ENCODE measurements at regions not wholly inside any gene's neighbourhood (a gene's known extent, or its start where the extent isn't known, plus 50 kb on each side); places are given as distances from the start of the nearest gene placed in this dataset.

DNA sequence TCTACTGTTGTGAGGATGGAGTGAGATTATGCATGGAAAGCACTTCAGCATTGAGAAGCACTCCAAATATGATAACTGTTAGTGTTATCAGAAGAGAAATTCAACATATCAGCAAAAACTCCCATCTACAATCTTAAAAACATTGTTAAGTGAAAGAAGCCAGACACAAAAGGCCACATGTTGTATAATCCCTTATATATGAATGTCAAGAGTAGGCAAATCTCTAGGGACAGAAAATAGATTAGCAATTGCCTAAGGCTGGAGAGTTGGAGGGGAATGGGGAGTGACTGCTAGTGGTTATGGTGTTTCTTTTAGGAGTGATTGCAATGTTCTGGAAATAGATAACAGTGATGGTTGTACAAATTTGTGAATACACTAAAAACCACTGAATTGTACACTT is 122.5 kb upstream of the LNX1 start:
- Mint-ChIP-seq H3K27me3 (peaks cover 23% of the 10 kb centered on the region), H3K36me3 (ENCODE audit: insufficient read depth) (no peaks in the 10 kb centered on the region), H3K9me3 (ENCODE audit: low read depth) (no peaks in the 10 kb centered on the region), H3K4me1 (ENCODE audit: low read depth) (no peaks in the 10 kb centered on the region), H3K4me3 (ENCODE audit: low read depth) (no peak overlapping the region), H3K27ac (no peak overlapping the region)
- no peak for TF ChIP-seq CTCF (IDR thresholded peaks at IDR 0.05; ENCODE audit: unreplicated experiment)
- DNase-seq (ENCODE audit: low spot score, unreplicated experiment) = no peak

GRCh38 chr4:53713296-53713695 is 122.0 kb upstream of the LNX1 start:
- TF ChIP-seq CTCF (IDR thresholded peaks at IDR 0.05; ENCODE audit: unreplicated experiment) = no peak

DNA sequence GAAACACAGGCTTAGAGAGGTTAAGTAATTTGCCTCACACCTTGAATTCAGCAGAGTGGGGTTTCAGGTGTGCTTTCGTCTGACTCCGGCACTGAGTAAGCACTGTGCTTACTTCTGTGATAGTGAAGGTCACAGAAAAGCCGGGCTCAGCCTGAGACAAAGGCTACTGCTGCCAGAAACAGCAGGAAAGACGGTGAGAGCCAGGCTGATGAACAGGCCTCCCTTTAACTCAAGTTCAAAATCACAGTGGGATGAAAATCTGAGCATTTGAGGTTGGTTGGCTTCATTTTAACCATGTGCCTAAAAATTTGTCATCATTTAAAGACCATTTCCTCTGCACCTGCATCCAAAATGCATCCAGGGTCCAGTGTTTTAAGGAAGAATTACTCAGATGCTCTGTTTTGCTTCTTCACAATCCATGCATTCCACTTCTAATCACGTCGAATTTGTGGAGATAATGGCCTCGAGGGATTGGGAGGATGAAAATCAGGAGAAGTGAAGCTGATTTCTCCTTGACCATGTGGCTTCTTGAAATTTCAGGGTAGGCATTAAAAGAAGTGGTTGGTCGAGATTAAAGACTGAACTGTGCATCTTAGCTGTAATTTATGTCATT is 121.2 kb upstream of the LNX1 start:
- no peak for TF ChIP-seq CTCF (IDR thresholded peaks at IDR 0.05; ENCODE audit: unreplicated experiment)
- Mint-ChIP-seq H3K4me1 (ENCODE audit: low read depth) (no peaks in the 10 kb centered on the region), H3K27me3 (peaks cover 23% of the 10 kb centered on the region), H3K27ac (no peak overlapping the region), H3K9me3 (ENCODE audit: low read depth) (no peaks in the 10 kb centered on the region), H3K36me3 (ENCODE audit: insufficient read depth) (no peaks in the 10 kb centered on the region), H3K4me3 (ENCODE audit: low read depth) (no peak overlapping the region)
- no peak for DNase-seq (ENCODE audit: low spot score, unreplicated experiment)

More at GRCh38 chr4:53713296-53713695, 122.0 kb upstream of the LNX1 start:
- Mint-ChIP-seq H3K4me3 (ENCODE audit: low read depth) (no peak overlapping the region), H3K4me1 (ENCODE audit: low read depth) (no peaks in the 10 kb centered on the region), H3K27ac (no peak overlapping the region), H3K36me3 (ENCODE audit: insufficient read depth) (no peaks in the 10 kb centered on the region), H3K27me3 (peaks cover 23% of the 10 kb centered on the region), H3K9me3 (ENCODE audit: low read depth) (no peaks in the 10 kb centered on the region)
- no peak for DNase-seq (ENCODE audit: low spot score, unreplicated experiment)

DNA sequence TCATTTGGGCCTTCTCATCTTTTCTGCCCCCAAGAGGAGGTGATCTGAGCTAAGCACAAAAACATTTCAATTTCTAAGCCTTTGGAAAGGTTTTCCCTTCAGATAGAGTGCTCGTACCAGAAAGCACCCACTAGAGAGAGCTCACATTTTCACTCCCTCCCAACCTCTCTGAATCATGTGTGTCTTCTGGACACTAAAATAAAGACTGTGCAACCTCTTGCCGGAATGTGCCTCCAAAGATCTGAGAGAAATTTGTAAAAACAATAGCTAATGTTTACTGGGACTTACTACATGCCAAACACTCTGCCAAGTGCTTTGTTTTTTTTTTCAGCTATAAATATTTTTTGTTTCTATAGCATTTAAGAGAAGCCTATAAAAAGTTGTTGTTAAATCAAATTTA is 120.6 kb upstream of the LNX1 start:
- Mint-ChIP-seq H3K4me3 (ENCODE audit: low read depth) (no peak overlapping the region), H3K9me3 (ENCODE audit: low read depth) (no peaks in the 10 kb centered on the region), H3K27me3 (peaks cover 21% of the 10 kb centered on the region), H3K36me3 (ENCODE audit: insufficient read depth) (no peaks in the 10 kb centered on the region), H3K27ac (no peak overlapping the region), H3K4me1 (ENCODE audit: low read depth) (no peaks in the 10 kb centered on the region)
- DNase-seq (ENCODE audit: low spot score, unreplicated experiment) = no peak
- no peak for TF ChIP-seq CTCF (IDR thresholded peaks at IDR 0.05; ENCODE audit: unreplicated experiment)

DNA sequence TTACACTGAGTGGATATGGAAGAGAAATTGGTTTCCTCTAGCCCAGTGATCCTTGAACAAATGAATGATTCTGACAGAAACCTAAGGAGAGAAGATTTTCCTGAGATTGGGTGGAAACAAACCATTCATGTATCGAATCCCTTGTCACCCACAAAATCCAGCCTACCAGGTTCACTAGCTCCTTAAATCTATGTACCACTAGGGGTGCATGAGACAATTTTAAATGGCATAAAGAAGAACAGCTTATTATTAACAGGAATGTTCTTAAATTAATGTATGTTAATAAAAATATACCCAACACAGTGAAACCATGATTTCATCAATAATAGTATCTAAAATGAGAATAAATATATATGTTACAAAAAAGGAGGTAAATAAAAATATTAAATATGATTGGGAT is 118.4 kb upstream of the LNX1 start:
- H3K27me3 Mint-ChIP-seq = peaks cover 17% of the 10 kb centered on the region
- H3K4me3 Mint-ChIP-seq (ENCODE audit: low read depth) = no peak overlapping the region
- DNase-seq (ENCODE audit: low spot score, unreplicated experiment) = no peak
- TF ChIP-seq CTCF (IDR thresholded peaks at IDR 0.05; ENCODE audit: unreplicated experiment) = peak; percentile 24
- no peaks in the 10 kb centered on the region for H3K9me3 Mint-ChIP-seq (ENCODE audit: low read depth)
- H3K36me3 Mint-ChIP-seq (ENCODE audit: insufficient read depth) = no peaks in the 10 kb centered on the region
- no peak overlapping the region for H3K27ac Mint-ChIP-seq
- no peaks in the 10 kb centered on the region for H3K4me1 Mint-ChIP-seq (ENCODE audit: low read depth)
